ENCODE measurements at regions not wholly inside any gene's neighbourhood (a gene's known extent, or its start where the extent isn't known, plus 50 kb on each side); places are given as distances from the start of the nearest gene placed in this dataset.

DNA sequence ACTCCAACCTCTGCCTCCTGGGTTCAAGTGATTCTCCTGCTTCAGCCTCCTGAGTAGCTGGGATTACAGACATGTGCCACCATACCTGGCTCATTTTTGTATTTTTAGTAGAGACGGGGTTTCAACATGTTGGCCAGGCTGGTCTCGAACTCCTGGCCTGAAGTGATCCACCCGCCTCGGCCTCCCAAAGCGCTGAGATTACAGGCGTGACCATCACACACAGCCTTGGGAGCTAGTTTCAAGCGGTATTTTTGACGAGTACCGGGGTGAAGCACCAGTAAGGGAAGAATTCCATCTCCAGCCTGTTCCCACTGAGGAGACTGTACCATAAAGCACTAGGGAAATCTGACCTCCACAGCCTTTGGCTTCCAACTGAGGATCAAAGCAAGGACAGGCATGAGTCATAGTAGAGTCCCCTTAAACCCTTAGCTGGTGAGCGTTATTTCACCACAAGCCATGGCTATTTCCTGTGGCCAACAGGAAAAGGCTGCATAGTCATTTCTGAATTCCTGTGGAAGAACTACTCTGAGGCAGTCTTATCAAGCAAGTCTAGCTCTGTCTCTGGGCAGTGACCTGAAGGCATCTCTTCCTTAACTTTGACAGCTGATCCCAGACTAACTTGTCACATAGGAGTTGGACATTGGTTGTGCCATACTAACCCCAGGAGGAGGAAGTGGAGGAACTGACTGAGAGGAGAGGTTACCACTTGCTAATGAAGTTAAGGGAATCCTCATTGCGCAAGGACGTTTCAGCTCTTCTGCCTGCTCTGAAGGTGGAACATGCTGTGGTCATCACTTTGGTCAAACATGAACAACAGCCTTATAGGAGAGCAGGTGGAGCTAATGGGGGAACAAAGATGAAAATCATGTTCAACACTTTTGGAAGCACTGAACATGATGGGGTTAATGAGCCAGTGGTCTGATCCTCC is 85.8 kb upstream of the DMRT1 start (continued):
- TF ChIP-seq MEF2D (CRISPR knock-in tag; IDR thresholded peaks at IDR 0.05) (no peak), TCF7L2 (IDR thresholded peaks at IDR 0.05; ENCODE audit: low read depth, low read length) (0 out of 2 replicates have a peak, but pooled peaks have one; percentile 16), ZNF501 (CRISPR knock-in tag; IDR thresholded peaks at IDR 0.05) (peak; percentile 49; the same call in 1 of the 2 replicates), THAP11 (CRISPR knock-in tag; IDR thresholded peaks at IDR 0.05) (peak; percentile 63; the same call in 1 of the 2 replicates), ZBTB7B (CRISPR knock-in tag; IDR thresholded peaks at IDR 0.05) (0 out of 2 replicates have a peak, but pooled peaks have one; percentile 33), HMG20B (CRISPR knock-in tag; conservative IDR thresholded peaks at IDR 0.05) (0 out of 2 replicates have a peak, but pooled peaks have one; percentile 9), TEAD3 (CRISPR knock-in tag; optimal IDR thresholded peaks at IDR 0.05; ENCODE audit: borderline replicate concordance) (peak; percentile 36), NCOA2 (CRISPR knock-in tag; IDR thresholded peaks at IDR 0.05) (peak; percentile 32; the same call in 1 of the 2 replicates), SOX13 (IDR thresholded peaks at IDR 0.05) (no peak), SOX13 (CRISPR knock-in tag; conservative IDR thresholded peaks at IDR 0.05 in 1 of 2, IDR thresholded peaks at IDR 0.05 in 1 of 2) (0 out of 4 replicates have a peak, but pooled peaks of 1 of the 2 experiments have one; percentile 28), BHLHE40 (IDR thresholded peaks at IDR 0.05; ENCODE audit: low read length) (0 out of 2 replicates have a peak, but pooled peaks have one; percentile 8), ZNF703 (CRISPR knock-in tag; IDR thresholded peaks at IDR 0.05; ENCODE audit: borderline replicate concordance) (no peak), ZNF558 (CRISPR knock-in tag; IDR thresholded peaks at IDR 0.05; ENCODE audit: borderline replicate concordance) (no peak), RFXAP (CRISPR knock-in tag; IDR thresholded peaks at IDR 0.05; ENCODE audit: borderline replicate concordance) (no peak), ZFP36L1 (CRISPR knock-in tag; IDR thresholded peaks at IDR 0.05) (0 out of 2 replicates have a peak, but pooled peaks have one; percentile 64), JUNB (CRISPR knock-in tag; IDR thresholded peaks at IDR 0.05; ENCODE audit: borderline replicate concordance) (peak; percentile 60; the same call in 1 of the 2 replicates), NR2F6 (IDR thresholded peaks at IDR 0.05) (0 out of 2 replicates have a peak, but pooled peaks have one; percentile 48), NR2F6 (CRISPR knock-in tag; IDR thresholded peaks at IDR 0.05) (peak; percentile 69), FOSL2 (CRISPR knock-in tag; IDR thresholded peaks at IDR 0.05) (peak; percentile 99), ZBTB42 (CRISPR knock-in tag; IDR thresholded peaks at IDR 0.05) (no peak), ZNF652 (CRISPR knock-in tag; IDR thresholded peaks at IDR 0.05; ENCODE audit: borderline replicate concordance, low read depth) (peak; percentile 68)
- TF ChIP-seq, protein P1, sequence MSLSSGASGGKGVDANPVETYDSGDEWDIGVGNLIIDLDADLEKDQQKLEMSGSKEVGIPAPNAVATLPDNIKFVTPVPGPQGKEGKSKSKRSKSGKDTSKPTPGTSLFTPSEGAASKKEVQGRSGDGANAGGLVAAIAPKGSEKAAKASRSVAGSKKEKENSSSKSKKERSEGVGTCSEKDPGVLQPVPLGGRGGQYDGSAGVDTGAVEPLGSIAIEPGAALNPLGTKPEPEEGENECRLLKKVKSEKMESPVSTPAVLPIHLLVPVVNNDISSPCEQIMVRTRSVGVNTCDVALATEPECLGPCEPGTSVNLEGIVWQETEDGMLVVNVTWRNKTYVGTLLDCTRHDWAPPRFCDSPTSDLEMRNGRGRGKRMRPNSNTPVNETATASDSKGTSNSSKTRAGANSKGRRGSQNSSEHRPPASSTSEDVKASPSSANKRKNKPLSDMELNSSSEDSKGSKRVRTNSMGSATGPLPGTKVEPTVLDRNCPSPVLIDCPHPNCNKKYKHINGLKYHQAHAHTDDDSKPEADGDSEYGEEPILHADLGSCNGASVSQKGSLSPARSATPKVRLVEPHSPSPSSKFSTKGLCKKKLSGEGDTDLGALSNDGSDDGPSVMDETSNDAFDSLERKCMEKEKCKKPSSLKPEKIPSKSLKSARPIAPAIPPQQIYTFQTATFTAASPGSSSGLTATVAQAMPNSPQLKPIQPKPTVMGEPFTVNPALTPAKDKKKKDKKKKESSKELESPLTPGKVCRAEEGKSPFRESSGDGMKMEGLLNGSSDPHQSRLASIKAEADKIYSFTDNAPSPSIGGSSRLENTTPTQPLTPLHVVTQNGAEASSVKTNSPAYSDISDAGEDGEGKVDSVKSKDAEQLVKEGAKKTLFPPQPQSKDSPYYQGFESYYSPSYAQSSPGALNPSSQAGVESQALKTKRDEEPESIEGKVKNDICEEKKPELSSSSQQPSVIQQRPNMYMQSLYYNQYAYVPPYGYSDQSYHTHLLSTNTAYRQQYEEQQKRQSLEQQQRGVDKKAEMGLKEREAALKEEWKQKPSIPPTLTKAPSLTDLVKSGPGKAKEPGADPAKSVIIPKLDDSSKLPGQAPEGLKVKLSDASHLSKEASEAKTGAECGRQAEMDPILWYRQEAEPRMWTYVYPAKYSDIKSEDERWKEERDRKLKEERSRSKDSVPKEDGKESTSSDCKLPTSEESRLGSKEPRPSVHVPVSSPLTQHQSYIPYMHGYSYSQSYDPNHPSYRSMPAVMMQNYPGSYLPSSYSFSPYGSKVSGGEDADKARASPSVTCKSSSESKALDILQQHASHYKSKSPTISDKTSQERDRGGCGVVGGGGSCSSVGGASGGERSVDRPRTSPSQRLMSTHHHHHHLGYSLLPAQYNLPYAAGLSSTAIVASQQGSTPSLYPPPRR (CRISPR knock-in tag; IDR thresholded peaks at IDR 0.05; ENCODE audit: borderline replicate concordance): peak; percentile 32; the same call in 1 of the 2 replicates
- TF ChIP-seq, protein P2, sequence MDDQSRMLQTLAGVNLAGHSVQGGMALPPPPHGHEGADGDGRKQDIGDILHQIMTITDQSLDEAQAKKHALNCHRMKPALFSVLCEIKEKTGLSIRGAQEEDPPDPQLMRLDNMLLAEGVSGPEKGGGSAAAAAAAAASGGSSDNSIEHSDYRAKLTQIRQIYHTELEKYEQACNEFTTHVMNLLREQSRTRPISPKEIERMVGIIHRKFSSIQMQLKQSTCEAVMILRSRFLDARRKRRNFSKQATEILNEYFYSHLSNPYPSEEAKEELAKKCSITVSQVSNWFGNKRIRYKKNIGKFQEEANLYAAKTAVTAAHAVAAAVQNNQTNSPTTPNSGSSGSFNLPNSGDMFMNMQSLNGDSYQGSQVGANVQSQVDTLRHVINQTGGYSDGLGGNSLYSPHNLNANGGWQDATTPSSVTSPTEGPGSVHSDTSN (CRISPR knock-in tag; IDR thresholded peaks at IDR 0.05; ENCODE audit: borderline replicate concordance): no peak
- TF ChIP-seq, protein P3, sequence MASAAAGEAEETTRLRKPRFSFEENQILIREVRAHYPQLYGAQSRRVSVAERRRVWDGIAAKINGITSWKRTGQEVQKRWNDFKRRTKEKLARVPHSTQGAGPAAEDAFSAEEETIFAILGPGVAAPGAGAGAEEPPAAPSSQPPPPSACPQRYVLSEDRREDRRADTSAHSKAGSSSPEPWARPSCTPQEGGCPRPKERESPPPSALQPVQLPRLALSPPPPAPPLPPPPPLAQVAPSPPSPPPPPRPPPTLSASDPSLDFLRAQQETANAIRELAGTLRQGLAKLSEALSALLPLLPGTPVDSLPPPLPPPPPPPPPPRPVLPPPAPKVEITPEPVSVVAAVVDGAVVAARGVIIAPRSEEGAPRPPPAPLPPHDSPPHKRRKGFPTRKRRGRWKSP (CRISPR knock-in tag; IDR thresholded peaks at IDR 0.05): 0 out of 2 replicates have a peak, but pooled peaks have one; percentile 35

Measured in HepG2 (cell line).